GM19438 (cell line): ENCODE measurements at regions not wholly inside any gene's neighbourhood (a gene's known extent, or its start where the extent isn't known, plus 50 kb on each side); places are given as distances from the start of the nearest gene placed in this dataset.
"Not testable (repeated sequence)": the region's sequence is repeated elsewhere in the genome, so short reads cannot be mapped to it uniquely, and the experiment has no call there.

Experiments used
- ATAC-seq: cut with Tn5 transposase; IDR thresholded peaks from one replicate; pipeline ENCODE4 v1.9.1; 2021; ENCODE audit warnings: low read depth; ENCODE audit not compliant: unreplicated experiment

- ATAC-seq: no peak
Observed at GRCh38 chr17:70677783-70678647, 508.7 kb downstream of the KCNJ2 start.

- ATAC-seq: no peak
Observed at GRCh38 chr17:70678889-70679288, 509.6 kb downstream of the KCNJ2 start.

GRCh38 chr17:70683936-70684335, 514.6 kb downstream of the KCNJ2 start:
- ATAC-seq: no peak

- no peak for ATAC-seq
Observed at GRCh38 chr17:70687421-70687820, 518.1 kb downstream of the KCNJ2 start.

GRCh38 chr17:70691150-70691549, 521.8 kb downstream of the KCNJ2 start:
- no peak for ATAC-seq

GRCh38 chr17:70699408-70699807, 530.1 kb downstream of the KCNJ2 start:
- ATAC-seq: no peak

GRCh38 chr17:70702683-70703255, 533.4 kb downstream of the KCNJ2 start:
- ATAC-seq: no peak

- no peak for ATAC-seq
Observed at GRCh38 chr17:70709596-70709995, 540.3 kb downstream of the KCNJ2 start.

GRCh38 chr17:70713694-70714093, 544.4 kb downstream of the KCNJ2 start:
- no peak for ATAC-seq

GRCh38 chr17:70716551-70716950, 547.2 kb downstream of the KCNJ2 start:
- no peak for ATAC-seq

- ATAC-seq: no peak
Observed at GRCh38 chr17:70717042-70717441, 547.7 kb downstream of the KCNJ2 start.

GRCh38 chr17:70736375-70736957, 567.1 kb downstream of the KCNJ2 start:
- ATAC-seq: no peak

- ATAC-seq: no peak
Observed at GRCh38 chr17:70739065-70739464, 569.7 kb downstream of the KCNJ2 start.

- not testable (repeated sequence) for ATAC-seq
Observed at GRCh38 chr17:70746574-70746973, 577.2 kb downstream of the KCNJ2 start.

GRCh38 chr17:70750983-70751382, 581.7 kb downstream of the KCNJ2 start:
- no peak for ATAC-seq

GRCh38 chr17:70752461-70752860, 583.1 kb downstream of the KCNJ2 start:
- ATAC-seq: not testable (repeated sequence)

- no peak for ATAC-seq
Observed at GRCh38 chr17:70752966-70753467, 583.7 kb downstream of the KCNJ2 start.

GRCh38 chr17:70763018-70763417, 593.7 kb downstream of the KCNJ2 start:
- no peak for ATAC-seq

GRCh38 chr17:70767102-70767701, 597.9 kb downstream of the KCNJ2 start:
- ATAC-seq: no peak

GRCh38 chr17:70769956-70770355, 600.6 kb downstream of the KCNJ2 start:
- no peak for ATAC-seq

- ATAC-seq: no peak
Observed at GRCh38 chr17:70771804-70772386, 602.6 kb downstream of the KCNJ2 start.
